Body of pancreas (tissue), 4 donors: ENCODE measurements at regions not wholly inside any gene's neighbourhood (a gene's known extent, or its start where the extent isn't known, plus 50 kb on each side); places are given as distances from the start of the nearest gene placed in this dataset.

ENCODE experiments used
- ATAC-seq: fragments of 150-250 bp; one replicate; pipeline ENCODE4 v1.9.1; 2016
- DNase-seq, 4 donors: peaks; one replicate each; pipeline ENCODE4 v3.0.0-alpha.2; 2019
- H3K27ac ChIP-seq, 4 donors: fragments of 200-600 bp; sonication (generic); 1 replicate in 3 of 4; 2 replicates in 1 of 4; pipeline versions ENCODE4 v1.5.1 to v1.6.1; 2016 to 2019; ENCODE audit warnings: mild to moderate bottlenecking in 1 of 4, mixed read lengths in 1 of 4, moderate library complexity in 1 of 4
- H3K27me3 ChIP-seq, 2 donors: fragments of 200-600 bp; sonication (generic); one replicate each; pipeline ENCODE4 v1.6.0; 2016; ENCODE audit warnings: mild to moderate bottlenecking in 1 of 2
- H3K36me3 ChIP-seq, 2 donors: fragments of 200-600 bp; sonication (generic); replicated peaks in 1 of 2; 2 replicates each; pipeline ENCODE4 v1.5.1; 2016; ENCODE audit warnings: low read depth in 2 of 2; ENCODE audit not compliant: insufficient read depth in 1 of 2
- H3K4me1 ChIP-seq: fragments of 200-600 bp; sonication (generic); one replicate; pipeline ENCODE4 v1.6.0; 2016
- H3K4me3 ChIP-seq, 2 donors: fragments of 200-600 bp; sonication (generic); 1 replicate in 1 of 2; 2 replicates in 1 of 2; pipeline ENCODE4 v1.5.1; 2016 to 2019
- H3K9me3 ChIP-seq, 3 donors: fragments of 200-600 bp; sonication (generic); 1 replicate in 2 of 3; 2 replicates in 1 of 3; pipeline ENCODE4 v1.5.1; 2016
- POLR2A ChIP-seq, 3 donors: fragments of 450-650 bp; IDR thresholded peaks; one replicate each; pipeline ENCODE4 v1.6.1; 2016; ENCODE audit warnings: antibody characterized with exemption in 3 of 3, mild to moderate bottlenecking in 2 of 3
- WGBS, 2 donors: methylation state at CpG; one replicate each; pipeline ENCODE4 v1.1.5; 2017; 5-methylcytosine and 5-hydroxymethylcytosine counted together
- intact Hi-C: fragments of 100-400 bp; cut with DNase I; formaldehyde crosslinking; loops from one replicate; pipeline ENCODE4 v1.15.1; 2023
- TF ChIP-seq, protein P1 (sequence below), 7 experiments: fragments of 450-650 bp in 4 of 7; fragments of 200-600 bp in 3 of 7; sonication (generic) in 3 of 7; IDR thresholded peaks; one replicate each; pipeline ENCODE4 v1.5.1; 2016 to 2019; ENCODE audit warnings: antibody characterized with exemption in 7 of 7

DNA sequence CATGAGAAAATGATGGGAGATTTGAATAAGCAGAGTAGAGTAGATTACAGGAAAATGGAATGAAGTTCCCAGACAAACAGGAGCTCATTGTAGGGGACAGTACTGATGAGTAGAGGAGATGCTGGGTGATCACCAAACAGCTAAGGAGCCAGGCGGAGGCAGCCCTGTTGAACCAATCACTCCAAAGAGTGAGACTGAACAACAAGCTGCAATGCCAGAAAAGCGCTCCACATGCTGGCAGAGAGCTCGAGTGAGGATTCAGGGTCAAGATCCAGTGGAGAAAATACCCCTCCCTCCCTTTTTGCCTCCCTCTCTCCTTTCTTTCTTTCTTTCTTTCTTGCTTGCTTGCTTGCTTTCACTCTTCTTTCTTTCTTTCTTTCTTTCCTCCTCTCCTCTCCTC, 133.3 kb downstream of the PFKFB3 start:
- Histone ChIP-seq H3K4me1 (no peaks in the 10 kb centered on the region), H3K9me3 (no peaks in the 10 kb centered on the region), H3K36me3 (no peaks in the 10 kb centered on the region), H3K4me3 (no peak overlapping the region), H3K27ac (no peak overlapping the region), H3K27me3 (no peaks in the 10 kb centered on the region)
- DNase-seq: no peak
- no peak for TF ChIP-seq POLR2A (IDR thresholded peaks at IDR 0.05)
- TF ChIP-seq, protein P1, sequence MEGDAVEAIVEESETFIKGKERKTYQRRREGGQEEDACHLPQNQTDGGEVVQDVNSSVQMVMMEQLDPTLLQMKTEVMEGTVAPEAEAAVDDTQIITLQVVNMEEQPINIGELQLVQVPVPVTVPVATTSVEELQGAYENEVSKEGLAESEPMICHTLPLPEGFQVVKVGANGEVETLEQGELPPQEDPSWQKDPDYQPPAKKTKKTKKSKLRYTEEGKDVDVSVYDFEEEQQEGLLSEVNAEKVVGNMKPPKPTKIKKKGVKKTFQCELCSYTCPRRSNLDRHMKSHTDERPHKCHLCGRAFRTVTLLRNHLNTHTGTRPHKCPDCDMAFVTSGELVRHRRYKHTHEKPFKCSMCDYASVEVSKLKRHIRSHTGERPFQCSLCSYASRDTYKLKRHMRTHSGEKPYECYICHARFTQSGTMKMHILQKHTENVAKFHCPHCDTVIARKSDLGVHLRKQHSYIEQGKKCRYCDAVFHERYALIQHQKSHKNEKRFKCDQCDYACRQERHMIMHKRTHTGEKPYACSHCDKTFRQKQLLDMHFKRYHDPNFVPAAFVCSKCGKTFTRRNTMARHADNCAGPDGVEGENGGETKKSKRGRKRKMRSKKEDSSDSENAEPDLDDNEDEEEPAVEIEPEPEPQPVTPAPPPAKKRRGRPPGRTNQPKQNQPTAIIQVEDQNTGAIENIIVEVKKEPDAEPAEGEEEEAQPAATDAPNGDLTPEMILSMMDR (IDR thresholded peaks at IDR 0.05): no peak
- ATAC-seq: no peak
- intact Hi-C loops: no loop called here
- 81 to 94% methylated on average over 3 of the region's 3 CpGs for WGBS, 2 donors

DNA sequence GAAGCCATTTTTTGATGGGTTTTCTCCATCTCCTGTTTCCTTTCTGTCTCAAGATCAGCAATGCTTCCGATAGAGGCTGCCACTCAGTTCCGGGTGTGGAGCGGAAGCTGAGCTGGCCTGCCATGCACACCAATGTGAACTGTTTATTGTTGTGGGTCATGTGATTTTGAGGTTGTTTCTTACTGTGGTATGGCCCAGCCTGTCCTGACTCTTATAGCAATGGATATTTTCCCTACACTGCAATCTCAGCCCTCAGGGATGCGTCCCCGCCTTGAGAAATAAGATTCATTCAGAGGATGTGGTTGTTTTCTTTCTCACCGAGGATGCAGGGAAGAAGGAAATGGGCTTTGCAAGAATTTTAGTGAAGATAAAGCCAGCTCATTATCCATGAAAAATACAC, 134.7 kb downstream of the PFKFB3 start:
- DNase-seq (no peak), ATAC-seq (no peak)
- H3K9me3 ChIP-seq: no peaks in the 10 kb centered on the region
- no peaks in the 10 kb centered on the region for H3K27me3 ChIP-seq
- no peak overlapping the region for H3K27ac ChIP-seq
- TF ChIP-seq, protein P1 (IDR thresholded peaks at IDR 0.05): no peak
- TF ChIP-seq POLR2A (IDR thresholded peaks at IDR 0.05): no peak
- 79 to 81% methylated on average over 6 of the region's 6 CpGs for WGBS, 2 donors
- H3K4me1 ChIP-seq: no peaks in the 10 kb centered on the region
- H3K4me3 ChIP-seq: no peak overlapping the region
- no peaks in the 10 kb centered on the region for H3K36me3 ChIP-seq
- intact Hi-C loops: no loop called here

DNA sequence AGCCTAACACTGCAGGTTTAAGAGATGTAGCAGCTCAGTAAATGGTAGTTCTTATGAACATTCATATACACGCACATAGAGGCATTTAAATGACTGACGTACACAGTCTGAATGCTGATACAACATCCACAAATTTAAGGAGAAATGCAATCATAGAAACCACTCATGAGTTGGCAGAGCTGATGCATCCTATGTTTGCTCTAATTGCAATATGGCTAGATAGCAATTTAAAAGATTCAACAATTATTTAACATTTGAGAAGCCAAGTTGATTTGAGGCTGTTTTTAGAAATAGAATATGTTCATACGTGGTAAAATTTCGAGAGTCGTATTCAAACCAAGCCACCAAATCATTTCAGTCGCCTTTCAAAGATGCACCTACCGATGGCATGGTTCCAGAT, 135.6 kb downstream of the PFKFB3 start:
- Histone ChIP-seq H3K4me3 (no peak overlapping the region), H3K27ac (no peak overlapping the region), H3K4me1 (no peaks in the 10 kb centered on the region), H3K9me3 (no peaks in the 10 kb centered on the region), H3K36me3 (no peaks in the 10 kb centered on the region), H3K27me3 (no peaks in the 10 kb centered on the region)
- WGBS, 2 donors: 75 to 83% methylated on average over 7 of the region's 7 CpGs
- no peak for TF ChIP-seq POLR2A (IDR thresholded peaks at IDR 0.05)
- TF ChIP-seq, protein P1 (IDR thresholded peaks at IDR 0.05): no peak
- intact Hi-C loops: no loop called here
- DNase-seq (no peak), ATAC-seq (no peak)

DNA sequence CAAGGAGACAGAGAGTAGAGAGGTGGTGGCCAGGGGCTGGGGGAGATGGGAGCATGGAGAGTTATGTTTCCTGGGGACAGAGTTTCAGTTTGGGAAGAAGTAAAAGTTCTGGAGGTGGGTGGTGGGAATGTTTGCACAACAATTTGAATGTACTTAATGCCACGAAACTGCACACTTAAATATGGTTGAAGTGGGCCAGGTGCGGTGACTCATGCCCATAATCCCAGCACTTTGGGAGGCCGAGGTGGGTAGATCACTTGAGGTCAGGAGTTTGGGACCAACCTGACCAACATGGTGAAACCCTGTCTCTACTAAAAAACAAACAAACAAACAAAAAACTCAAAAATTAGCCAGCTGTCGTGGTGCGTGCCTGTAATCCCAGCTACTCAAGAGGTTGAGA, 137.2 kb downstream of the PFKFB3 start:
- WGBS, 2 donors: 87 to 89% methylated on average over 5 of the region's 5 CpGs
- Histone ChIP-seq H3K27me3 (no peaks in the 10 kb centered on the region), H3K4me3 (no peak overlapping the region), H3K9me3 (no peaks in the 10 kb centered on the region), H3K4me1 (no peaks in the 10 kb centered on the region), H3K36me3 (no peaks in the 10 kb centered on the region), H3K27ac (no peak overlapping the region)
- no peak for TF ChIP-seq POLR2A (IDR thresholded peaks at IDR 0.05)
- TF ChIP-seq, protein P1 (IDR thresholded peaks at IDR 0.05): no peak
- ATAC-seq: no peak
- intact Hi-C loops: no loop called here
- no peak for DNase-seq

DNA sequence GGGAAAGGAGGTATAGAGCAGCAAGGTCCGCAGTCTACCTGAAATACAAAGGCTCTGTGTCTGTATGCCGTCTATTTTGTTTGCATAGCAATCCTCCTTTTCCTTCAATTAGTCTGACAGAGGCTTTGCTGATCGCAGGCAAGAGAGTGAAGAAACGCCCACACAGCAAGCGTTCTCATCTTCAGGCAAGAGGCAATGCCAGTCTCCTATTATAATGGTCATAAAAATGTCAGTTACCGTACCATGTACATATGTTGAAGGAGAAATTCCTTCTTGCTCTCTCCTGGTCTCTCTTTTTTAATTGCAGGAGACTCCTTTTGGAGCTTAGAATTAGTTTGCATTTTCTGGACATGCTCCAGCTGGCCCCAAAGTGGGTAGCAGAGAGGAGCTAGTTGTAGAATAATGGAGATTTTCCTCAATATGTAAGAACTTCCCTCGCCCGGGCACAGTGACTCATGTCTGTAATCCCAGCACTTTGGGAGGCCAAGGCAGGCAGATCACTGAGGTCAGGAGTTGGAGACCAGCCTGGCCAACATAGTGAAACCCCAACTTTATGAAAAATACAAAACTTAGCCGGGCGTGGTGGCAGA, 139.5 kb downstream of the PFKFB3 start:
- Histone ChIP-seq H3K4me1 (no peaks in the 10 kb centered on the region), H3K9me3 (no peaks in the 10 kb centered on the region), H3K36me3 (no peaks in the 10 kb centered on the region), H3K27ac (no peak overlapping the region), H3K27me3 (no peaks in the 10 kb centered on the region), H3K4me3 (no peak overlapping the region)
- intact Hi-C loops: no loop called here
- WGBS, 2 donors: 73 to 75% methylated on average over 10 of the region's 10 CpGs
- ATAC-seq (no peak), DNase-seq (no peak)
- no peak for TF ChIP-seq POLR2A (IDR thresholded peaks at IDR 0.05)
- TF ChIP-seq, protein P1 (IDR thresholded peaks at IDR 0.05): no peak
